ENCODE measurements at regions not wholly inside any gene's neighbourhood (a gene's known extent, or its start where the extent isn't known, plus 50 kb on each side); places are given as distances from the start of the nearest gene placed in this dataset.

GRCh38 chr1:116289193-116289592, 83.9 kb upstream of the ATP1A1 start:
- TF ChIP-seq, protein P1, sequence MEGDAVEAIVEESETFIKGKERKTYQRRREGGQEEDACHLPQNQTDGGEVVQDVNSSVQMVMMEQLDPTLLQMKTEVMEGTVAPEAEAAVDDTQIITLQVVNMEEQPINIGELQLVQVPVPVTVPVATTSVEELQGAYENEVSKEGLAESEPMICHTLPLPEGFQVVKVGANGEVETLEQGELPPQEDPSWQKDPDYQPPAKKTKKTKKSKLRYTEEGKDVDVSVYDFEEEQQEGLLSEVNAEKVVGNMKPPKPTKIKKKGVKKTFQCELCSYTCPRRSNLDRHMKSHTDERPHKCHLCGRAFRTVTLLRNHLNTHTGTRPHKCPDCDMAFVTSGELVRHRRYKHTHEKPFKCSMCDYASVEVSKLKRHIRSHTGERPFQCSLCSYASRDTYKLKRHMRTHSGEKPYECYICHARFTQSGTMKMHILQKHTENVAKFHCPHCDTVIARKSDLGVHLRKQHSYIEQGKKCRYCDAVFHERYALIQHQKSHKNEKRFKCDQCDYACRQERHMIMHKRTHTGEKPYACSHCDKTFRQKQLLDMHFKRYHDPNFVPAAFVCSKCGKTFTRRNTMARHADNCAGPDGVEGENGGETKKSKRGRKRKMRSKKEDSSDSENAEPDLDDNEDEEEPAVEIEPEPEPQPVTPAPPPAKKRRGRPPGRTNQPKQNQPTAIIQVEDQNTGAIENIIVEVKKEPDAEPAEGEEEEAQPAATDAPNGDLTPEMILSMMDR (IDR thresholded peaks at IDR 0.05) = no peak
- TF ChIP-seq POLR2A (IDR thresholded peaks at IDR 0.05) = no peak
